ENCODE measurements at regions not wholly inside any gene's neighbourhood (a gene's known extent, or its start where the extent isn't known, plus 50 kb on each side); places are given as distances from the start of the nearest gene placed in this dataset.

DNA sequence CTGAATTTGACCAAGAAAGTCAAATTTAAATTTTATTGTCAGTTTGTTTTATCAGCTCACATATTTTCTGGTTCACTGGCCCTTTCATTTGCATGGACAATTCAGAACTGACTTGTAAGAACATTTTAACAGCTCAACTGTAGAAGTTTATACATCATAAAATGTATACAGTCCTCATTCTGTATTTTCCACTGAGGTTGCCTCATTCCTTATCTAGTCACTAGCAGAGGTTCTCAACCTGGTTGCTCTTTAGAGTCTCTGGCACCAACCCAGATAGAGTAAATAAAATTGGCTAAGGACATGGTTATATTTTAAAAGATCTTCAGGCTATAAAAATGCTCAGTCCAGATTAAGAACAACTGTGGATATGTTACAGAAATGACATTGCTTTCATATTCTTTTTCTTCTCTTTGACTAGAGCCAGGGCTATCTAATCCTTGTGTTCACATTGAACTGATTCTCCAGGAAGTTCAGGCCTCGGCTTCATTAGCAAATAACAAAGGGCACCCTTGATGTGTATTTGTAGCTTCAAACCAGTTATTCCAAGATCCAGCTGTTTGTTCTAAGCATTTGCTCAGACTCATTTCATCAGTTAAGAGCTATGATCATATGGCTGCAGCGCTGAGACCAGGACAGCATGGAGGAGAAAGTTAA lies 782.5 kb downstream of the ETS1 start:
- Histone ChIP-seq H3K9me3 (no peaks in the 10 kb centered on the region), H3K36me3 (no peaks in the 10 kb centered on the region), H3K4me3 (no peak overlapping the region), H3K27me3 (no peaks in the 10 kb centered on the region), H3K4me1 (no peaks in the 10 kb centered on the region), H3K27ac (replicated peaks in 1 of 4) (no peak overlapping the region)
- 60% methylated on average over 2 of the region's 2 CpGs for WGBS
- intact Hi-C loops (cut with DNase I), result no loop called here
- DNase-seq (ENCODE audit: extremely low spot score), result no peak
- no peak for TF ChIP-seq POLR2AphosphoS5 (IDR thresholded peaks at IDR 0.05)
- TF ChIP-seq CTCF (IDR thresholded peaks at IDR 0.05), result no peak
- TF ChIP-seq POLR2A (IDR thresholded peaks at IDR 0.05; ENCODE audit: low read depth), result no peak
- no peak for TF ChIP-seq EP300 (IDR thresholded peaks at IDR 0.05)

DNA sequence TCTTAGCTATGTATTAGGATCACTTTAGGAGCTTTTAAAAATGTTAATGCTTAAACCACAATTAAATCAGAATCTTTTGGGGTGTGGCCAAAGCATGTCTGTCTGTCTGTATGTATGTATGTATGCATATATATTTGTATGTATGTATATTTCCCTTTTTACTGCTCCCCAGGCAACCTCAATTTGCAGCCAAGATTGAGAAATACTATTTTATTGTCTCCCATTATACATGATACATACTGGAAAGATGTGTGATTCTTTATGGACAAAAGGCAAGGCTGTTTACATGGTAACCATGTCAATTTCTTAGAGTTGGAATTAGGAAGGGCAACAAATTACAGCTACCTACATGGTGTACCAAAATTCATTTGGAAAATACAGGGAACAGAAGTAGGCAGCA lies 783.6 kb downstream of the ETS1 start:
- TF ChIP-seq POLR2A (IDR thresholded peaks at IDR 0.05; ENCODE audit: low read depth) (no peak), CTCF (IDR thresholded peaks at IDR 0.05) (no peak), POLR2AphosphoS5 (IDR thresholded peaks at IDR 0.05) (no peak), EP300 (IDR thresholded peaks at IDR 0.05) (no peak)
- DNase-seq (ENCODE audit: extremely low spot score), result no peak
- Histone ChIP-seq H3K27me3 (no peaks in the 10 kb centered on the region), H3K4me3 (no peak overlapping the region), H3K4me1 (no peaks in the 10 kb centered on the region), H3K27ac (replicated peaks in 1 of 4) (no peak overlapping the region), H3K36me3 (no peaks in the 10 kb centered on the region), H3K9me3 (no peaks in the 10 kb centered on the region)
- intact Hi-C loops (cut with DNase I), result no loop called here

DNA sequence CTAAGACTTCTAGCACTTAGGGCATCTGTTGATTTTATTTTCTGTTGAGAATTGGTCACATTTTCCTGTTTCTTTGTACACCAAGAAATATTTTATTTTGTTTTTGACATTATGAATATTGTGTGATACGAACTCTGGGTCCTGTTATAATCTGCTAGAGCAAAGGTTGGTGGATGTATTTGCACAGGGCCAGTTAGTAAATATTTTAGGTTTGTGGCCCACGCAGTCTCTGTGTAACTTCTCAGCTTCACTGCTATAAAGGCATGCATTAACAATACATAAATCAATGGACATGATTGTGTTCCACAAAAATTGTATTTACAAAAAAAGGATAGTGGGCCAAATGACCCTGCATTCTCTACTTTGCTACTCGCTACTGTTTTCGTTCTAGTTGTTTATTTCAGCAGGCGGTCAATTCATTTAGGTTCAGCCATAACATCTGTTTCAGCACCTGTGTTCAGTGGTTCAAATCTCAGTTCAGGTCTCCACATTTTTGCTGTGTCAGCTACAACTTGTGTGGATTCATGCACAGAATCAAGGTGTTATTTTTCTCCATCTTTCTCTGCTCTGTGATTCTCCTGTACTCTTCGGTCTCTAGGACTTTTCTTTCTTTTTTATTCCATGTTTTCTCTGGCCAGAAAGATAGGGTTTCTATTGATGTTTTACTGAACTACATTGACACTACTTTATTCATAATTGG lies 786.2 kb downstream of the ETS1 start:
- Histone ChIP-seq H3K9me3 (no peaks in the 10 kb centered on the region), H3K27me3 (no peaks in the 10 kb centered on the region), H3K4me1 (no peaks in the 10 kb centered on the region), H3K4me3 (no peak overlapping the region), H3K36me3 (no peaks in the 10 kb centered on the region), H3K27ac (replicated peaks in 1 of 4) (no peak overlapping the region)
- DNase-seq (ENCODE audit: extremely low spot score), result no peak
- intact Hi-C loops (cut with DNase I), result no loop called here
- 91% methylated on average over 6 of the region's 6 CpGs for WGBS
- TF ChIP-seq EP300 (IDR thresholded peaks at IDR 0.05) (no peak), POLR2A (IDR thresholded peaks at IDR 0.05; ENCODE audit: low read depth) (no peak), CTCF (IDR thresholded peaks at IDR 0.05) (no peak), POLR2AphosphoS5 (IDR thresholded peaks at IDR 0.05) (no peak)

- no peak for DNase-seq (ENCODE audit: extremely low spot score)
- Histone ChIP-seq H3K36me3 (no peaks in the 10 kb centered on the region), H3K9me3 (no peaks in the 10 kb centered on the region), H3K4me1 (no peaks in the 10 kb centered on the region), H3K27ac (replicated peaks in 1 of 4) (no peak overlapping the region), H3K27me3 (no peaks in the 10 kb centered on the region), H3K4me3 (no peak overlapping the region)
- TF ChIP-seq CTCF (IDR thresholded peaks at IDR 0.05), result no peak
- no peak for TF ChIP-seq POLR2AphosphoS5 (IDR thresholded peaks at IDR 0.05)
- TF ChIP-seq POLR2A (IDR thresholded peaks at IDR 0.05; ENCODE audit: low read depth), result no peak
- no peak for TF ChIP-seq EP300 (IDR thresholded peaks at IDR 0.05)
- intact Hi-C loops (cut with DNase I), result no loop called here
Measured at GRCh38 chr11:127795326-127795725, 792.0 kb downstream of the ETS1 start.
